ENCODE measurements at regions not wholly inside any gene's neighbourhood (a gene's known extent, or its start where the extent isn't known, plus 50 kb on each side); places are given as distances from the start of the nearest gene placed in this dataset.

DNA sequence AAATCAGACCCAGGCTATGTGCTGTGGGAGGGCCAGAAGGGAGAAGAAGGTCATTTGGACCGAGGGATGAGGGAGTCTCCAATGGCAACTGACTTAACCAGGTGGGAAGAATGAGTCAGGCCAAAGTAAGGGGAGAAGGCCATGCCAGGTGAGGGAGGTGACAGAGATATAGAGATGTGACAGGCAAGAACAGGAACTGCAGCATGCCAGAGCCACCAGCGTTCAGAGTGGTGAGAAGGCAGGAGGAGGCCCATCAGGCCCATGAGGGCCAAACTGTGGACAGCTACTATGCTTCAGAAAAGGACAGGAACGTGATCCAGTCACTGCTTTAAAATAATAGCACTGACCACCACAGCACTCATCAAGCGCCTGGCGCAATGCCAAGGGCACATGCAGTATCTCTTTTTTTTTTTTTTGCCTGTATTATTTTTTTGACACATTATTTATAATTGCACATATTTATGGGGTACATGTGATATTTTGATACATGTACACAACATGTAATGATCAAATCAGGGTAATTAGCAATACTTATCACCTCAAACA, 154.3 kb upstream of the IGF1R start:
- no peak for DNase-seq

DNA sequence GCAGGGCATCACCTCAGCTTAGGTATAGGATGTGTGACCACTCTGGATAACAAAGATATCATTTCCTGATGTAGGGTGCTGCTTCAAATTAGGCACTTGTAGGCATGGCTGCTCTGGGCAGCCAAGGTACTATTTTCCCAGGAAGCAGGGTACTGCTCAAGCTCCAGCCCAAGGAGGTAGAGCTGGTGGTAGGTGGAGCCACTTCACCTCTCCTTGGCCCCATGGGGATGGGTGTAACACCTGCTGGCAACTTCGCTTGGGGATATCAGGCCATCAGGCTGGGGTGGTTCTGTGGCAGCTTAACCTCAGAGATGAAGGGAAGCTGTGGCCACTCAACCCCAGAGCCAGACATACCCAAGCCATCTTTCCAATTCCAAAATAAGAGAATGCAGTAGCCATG, 147.1 kb upstream of the IGF1R start:
- DNase-seq, result no peak

DNA sequence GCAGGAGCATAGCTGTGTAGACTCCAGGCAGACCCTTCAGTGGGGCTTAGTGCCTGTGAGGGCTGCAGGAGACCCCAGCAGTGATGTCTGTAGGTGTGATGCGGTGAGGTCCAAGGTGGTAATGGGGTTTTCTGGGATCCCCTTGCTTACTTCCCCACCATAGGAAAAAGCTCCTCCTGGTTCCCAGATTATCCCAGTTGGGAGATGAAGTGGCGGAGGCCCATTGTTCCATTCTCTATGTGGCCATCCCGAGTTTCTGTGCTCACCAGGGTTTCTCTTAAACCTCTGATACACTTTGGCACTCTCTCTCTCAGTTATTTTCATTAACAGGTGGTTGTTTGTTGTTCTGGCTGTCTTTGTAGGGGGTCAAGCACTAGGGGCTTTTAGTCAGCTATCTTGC, 146.7 kb upstream of the IGF1R start:
- no peak for DNase-seq

- no peak for DNase-seq
Observed at GRCh38 chr15:98503970-98504369, 144.4 kb upstream of the IGF1R start.

- DNase-seq, result no peak
Observed at GRCh38 chr15:98504998-98505397, 143.3 kb upstream of the IGF1R start.

DNA sequence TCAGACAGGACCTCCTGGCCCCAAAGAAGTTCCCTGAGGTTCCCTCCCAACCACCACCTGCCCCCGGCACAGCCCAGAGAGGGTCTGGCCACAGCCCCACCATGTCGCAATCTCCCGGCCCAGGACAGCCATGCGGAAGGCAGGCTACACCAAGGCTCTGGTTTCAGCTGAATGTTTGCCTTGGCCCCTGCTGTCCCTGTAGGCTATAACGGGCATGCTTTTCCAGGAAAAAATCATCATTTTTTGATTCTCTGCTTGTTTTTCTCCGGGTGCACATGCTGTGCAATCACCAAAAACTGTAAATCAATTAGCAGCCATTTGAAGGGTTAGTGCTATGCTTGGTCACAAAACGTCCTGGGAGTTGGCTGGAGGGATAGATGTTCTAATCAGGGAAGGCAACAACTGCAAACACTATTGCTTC, 142.7 kb upstream of the IGF1R start:
- no peak for DNase-seq

DNA sequence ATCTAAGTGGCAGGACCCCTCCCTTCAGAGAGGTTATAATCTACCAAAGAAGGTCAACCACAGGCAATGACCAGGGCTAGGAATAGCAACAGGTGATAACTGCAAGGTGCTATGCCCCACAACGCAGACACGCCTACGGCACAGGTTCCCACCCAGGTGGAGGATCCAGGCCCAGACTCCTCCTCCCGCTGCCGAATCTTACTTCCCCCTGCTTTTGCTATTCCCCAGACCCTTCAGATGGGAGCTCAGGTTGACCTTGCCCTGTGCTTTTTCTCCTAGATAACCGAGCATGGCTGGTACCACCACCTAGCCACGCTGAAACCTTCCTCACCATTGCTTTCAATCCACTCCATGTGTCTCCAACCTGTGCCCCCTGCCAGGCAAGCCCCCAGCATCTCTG, 142.2 kb upstream of the IGF1R start:
- no peak for DNase-seq

DNA sequence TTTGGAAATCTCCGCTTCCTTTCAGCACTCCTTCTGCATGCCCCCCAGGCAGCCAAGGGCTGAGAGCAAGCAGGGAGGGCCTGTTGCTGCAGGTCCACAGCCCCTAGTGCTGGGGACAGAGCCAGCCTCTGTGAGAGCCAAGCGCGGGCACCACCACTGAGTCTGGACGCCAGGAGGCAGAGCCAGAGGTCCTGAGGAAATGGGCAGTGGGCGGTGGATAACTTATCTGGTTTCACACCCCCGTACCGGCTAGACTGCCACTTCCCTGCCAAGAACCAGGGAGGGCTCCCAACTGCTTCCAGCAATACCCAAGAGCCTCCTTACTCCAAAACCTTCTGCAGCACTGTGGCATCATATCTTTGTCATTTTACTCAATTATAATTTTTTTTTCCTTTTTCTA, 141.6 kb upstream of the IGF1R start:
- DNase-seq, result no peak

DNA sequence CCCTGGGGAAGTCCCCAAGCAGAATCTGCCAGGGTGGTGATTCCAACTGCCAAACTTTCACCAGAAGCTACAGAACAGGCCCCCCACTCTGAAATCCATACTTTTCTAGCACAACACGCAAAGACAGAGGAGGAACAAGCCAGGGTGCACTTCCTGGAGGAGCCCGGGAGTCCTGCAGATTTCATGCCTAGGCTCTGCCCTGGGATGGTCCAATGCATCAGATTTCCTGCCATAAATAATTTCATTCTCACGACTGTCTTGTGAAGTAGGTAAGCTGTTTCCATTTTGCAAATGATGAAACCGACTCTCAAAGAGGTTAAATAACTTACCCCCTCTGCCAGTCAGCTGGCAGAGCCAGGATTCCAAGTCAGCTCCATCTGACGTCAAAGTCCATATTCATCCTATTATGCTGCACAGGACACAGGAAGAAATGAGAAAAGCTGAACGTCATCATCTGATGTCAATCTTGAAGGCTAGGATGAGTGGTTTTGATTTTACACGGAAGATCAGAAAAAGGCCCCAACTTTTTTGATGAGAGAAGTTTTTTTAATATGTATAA, 134.8 kb upstream of the IGF1R start:
- no peak for DNase-seq

DNA sequence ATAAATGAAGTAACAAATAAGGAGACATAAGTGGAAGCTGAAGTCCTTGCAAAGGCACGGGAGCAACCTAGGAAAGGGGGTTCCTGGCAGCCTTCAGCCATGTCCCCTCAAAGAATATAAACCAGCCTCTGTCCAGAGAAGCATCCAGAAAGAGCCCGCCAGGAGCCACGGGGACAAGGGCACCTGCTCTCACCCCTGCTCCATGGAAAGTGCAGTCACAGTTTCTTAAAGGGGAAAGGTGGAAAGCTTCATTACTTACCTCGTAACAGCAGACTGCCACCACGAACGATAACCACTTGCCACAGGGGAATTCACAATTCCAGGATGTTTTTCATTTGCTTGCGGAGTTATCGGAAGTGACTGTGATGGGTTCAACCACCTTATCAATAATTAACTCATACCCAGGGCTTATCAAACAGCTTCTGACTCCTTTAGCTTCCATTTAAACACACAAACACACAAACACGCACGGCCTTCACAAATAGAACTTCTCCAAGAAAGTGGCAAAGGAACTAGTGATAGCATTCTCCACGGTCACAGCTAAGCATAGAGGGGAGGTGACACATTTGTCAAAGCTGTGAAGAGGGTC, 134.2 kb upstream of the IGF1R start:
- no peak for DNase-seq

DNA sequence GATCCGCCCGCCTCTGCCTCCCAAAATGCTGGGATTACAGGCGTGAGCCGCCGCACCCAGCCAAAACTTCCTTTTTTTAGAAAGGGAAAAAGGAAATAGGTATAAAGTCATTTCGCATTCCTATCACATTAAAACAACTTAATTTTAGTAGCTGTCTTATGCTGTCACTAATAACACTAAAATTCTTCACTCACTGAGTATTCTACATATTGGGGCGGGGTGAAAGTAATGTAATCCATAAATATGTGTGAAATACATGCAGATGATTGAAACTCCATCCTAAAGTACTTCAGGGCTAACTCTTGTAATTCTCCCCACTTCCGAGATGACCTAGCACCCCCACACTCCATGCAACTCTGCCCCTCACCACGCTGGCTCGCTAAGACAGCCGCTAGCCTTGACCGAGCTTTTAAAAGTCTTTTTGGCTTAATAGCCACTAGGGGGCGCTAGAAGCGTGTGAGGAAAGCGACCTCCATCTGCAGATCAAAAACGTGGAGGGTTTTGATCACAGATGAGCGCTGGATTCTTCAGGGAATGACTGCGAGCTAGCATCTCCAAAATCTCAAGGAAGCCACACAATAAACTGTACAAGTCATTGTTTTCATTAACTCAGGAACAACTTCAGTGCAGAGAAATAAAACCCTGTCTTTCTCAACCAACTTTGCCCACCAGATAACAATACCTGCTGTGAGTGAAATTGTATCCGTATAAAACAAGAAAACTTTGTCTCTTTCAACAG, 129.3 kb upstream of the IGF1R start:
- peak; percentile 5 for DNase-seq

DNA sequence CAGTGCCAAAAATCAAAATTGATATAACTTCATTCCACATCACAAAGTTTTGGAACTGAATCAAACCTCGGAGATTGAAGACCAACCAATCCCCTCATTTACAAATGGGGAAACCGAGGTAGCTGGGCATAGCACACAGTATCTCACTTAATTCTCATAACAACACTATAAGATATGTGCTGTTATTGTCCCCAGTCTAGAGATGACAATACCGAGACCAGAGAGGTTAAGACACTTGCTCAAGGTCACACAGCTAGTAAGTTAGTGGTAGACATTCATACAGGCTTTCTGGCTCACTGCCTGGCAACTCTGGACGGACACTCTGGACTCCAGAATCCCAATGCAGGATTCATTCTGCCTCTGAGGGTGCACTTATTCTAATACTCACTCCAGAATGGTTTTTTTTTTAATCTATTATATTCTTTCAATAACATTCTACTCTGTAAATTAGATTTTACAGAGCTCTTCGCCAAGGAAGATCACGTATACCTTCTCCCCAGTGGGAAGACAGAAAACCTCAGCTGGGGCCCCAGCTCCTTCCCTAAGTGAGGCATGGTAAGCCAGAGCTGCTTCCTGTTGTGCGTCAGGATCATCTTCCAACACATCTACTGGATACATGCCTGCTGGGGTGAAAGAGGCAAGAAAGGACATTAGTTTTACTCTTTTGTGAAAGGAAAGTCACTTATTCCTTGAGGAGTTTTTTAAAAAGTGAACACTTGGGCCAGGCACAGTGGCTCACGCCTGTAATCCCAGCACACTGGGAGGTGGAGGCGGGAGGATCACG, 128.4 kb upstream of the IGF1R start:
- DNase-seq, result no peak

DNA sequence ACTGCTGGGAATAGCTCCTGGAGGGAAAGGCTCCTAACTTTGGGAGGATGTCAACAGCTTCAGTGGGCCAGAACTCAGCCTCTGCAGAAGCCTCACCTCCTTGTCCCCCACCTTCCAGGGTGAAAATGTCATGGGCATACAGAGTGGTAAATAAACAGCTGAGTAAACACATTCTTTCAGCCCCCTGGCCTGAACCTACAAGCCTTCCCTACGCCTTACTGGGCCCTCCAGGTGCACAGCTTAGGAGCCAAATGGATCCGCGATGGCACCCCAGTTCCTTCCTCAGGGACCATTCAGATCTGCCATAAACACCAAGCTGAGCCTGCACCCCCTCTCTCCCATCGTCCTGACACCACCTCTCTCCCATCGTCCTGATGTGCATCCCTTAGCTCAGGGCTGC, 126.2 kb upstream of the IGF1R start:
- no peak for DNase-seq

- no peak for DNase-seq
Observed at GRCh38 chr15:98523912-98524662, 124.3 kb upstream of the IGF1R start.

- DNase-seq, result no peak
Observed at GRCh38 chr15:98524838-98525660, 123.3 kb upstream of the IGF1R start.

DNA sequence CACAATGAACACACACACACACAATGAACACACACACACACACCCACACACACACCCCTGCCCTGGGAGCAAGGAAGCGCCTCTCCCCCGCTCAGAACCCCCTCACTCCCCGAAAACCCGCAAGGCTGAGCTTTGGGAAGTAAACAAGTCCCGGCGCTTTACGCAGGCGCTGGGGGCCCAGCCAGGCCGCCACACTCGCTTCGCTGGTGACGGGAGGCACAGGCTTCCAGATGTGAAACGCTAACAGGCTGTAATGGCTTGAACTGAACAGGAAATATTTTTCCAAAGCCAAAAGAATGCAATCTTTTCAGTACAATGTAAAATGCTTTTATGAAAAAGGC, 122.7 kb upstream of the IGF1R start:
- DNase-seq, result no peak

- no peak for DNase-seq
Observed at GRCh38 chr15:98526094-98526493, 122.2 kb upstream of the IGF1R start.

DNA sequence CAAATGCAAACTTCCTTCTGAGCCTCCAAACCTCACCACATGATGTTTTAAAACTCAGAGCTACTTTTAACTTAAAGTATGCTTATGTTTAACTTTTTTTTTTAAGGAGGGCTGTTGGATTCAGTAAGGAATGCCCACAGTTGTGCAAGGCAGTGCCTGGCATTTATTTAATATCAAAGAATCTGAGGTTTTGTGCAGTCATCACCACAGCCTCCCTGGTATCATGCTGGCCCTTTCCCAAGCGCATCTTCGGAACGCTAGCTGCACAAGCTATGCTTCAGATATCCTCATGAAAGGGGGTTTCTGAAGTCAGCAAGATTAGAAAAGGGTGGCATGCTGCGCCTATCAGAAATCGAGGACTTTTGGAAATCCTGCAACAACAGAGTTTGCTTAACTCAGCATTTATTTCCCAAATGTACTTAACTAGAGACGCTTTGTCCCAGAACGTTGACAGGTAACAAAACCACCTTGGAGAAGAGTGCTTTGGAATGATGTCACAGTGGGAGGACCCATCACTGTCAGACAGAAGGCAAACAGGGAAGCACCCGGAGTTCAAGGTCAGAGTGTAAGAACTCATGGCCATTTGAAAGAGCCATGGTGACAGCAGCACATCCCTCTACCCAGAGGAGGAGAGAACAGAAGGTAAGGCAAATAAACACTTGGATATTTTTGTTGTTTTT, 120.2 kb upstream of the IGF1R start:
- no peak for DNase-seq

GRCh38 chr15:98529205-98530145, 118.9 kb upstream of the IGF1R start:
- DNase-seq, result no peak

DNA sequence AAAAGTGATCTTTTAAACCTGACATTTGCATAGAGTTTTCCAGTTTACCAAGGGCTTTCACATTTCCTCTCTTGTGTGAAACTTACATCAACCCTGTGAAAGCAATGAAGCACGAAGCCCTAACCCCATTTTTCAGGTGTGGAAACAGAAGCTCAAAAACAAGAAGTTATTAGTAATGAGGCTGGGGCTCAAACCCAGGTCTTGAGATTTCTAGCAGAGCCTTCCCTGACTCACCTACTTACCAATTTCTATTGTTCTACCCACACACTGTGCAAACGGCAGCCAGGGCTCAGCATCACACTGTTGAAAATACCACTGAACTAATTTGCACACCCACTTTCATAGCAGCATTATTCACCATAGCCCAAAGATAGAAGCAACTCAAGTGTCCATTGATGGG, 117.8 kb upstream of the IGF1R start:
- DNase-seq, result no peak
